WTC11 (cell line): ENCODE measurements at regions not wholly inside any gene's neighbourhood (a gene's known extent, or its start where the extent isn't known, plus 50 kb on each side); places are given as distances from the start of the nearest gene placed in this dataset.

Experiments used
- ATAC-seq: fragments of 200-7000 bp; cut with Tn5 transposase; 2 replicates; pipeline ENCODE4 v1.10.0; 2021; ENCODE audit warnings: mild to moderate bottlenecking, moderate library complexity
- CTCF ChIA-PET: fragments of 300-600 bp; sonication (Branson Sonifier 250); formaldehyde crosslinking; loops from one replicate; lab custom pipeline; 2021; ENCODE audit warnings: antibody characterized with exemption; lab: Charles Lee
- POLR2A ChIA-PET: fragments of 350-600 bp; sonication (Branson Sonifier 250); formaldehyde crosslinking; loops from one replicate; lab custom pipeline; 2021; ENCODE audit warnings: antibody characterized with exemption; lab: Charles Lee
- DNase-seq: peaks from one replicate; pipeline ENCODE4 v3.0.0; 2021; ENCODE audit warnings: low spot score
- H3K27ac Mint-ChIP-seq: 2 replicates; pipeline ENCODE4 v1.8.0; 2021; ENCODE audit warnings: mixed read lengths
- H3K27me3 Mint-ChIP-seq: 2 replicates; pipeline ENCODE4 v1.8.0; 2021; ENCODE audit warnings: low read depth, mild to moderate bottlenecking, moderate library complexity, mixed read lengths
- H3K36me3 Mint-ChIP-seq: 2 replicates; pipeline ENCODE4 v1.8.0; 2021; ENCODE audit warnings: mixed read lengths
- H3K4me1 Mint-ChIP-seq: 2 replicates; pipeline ENCODE4 v1.8.0; 2022; ENCODE audit warnings: mixed read lengths
- H3K4me3 Mint-ChIP-seq: 2 replicates; pipeline ENCODE4 v1.8.0; 2021; ENCODE audit warnings: mild to moderate bottlenecking, moderate library complexity, mixed read lengths
- H3K9me3 Mint-ChIP-seq: 2 replicates; pipeline ENCODE4 v1.8.0; 2021; ENCODE audit warnings: mixed read lengths
- E2F4 ChIP-seq: sonication (generic); formaldehyde crosslinking; IDR thresholded peaks from 2 replicates; pipeline ENCODE4 v1.8.1; 2022; ENCODE audit warnings: low read depth, mild to moderate bottlenecking, moderate library complexity, missing genetic modification reagents, borderline replicate concordance
- E2F5 ChIP-seq: sonication (generic); formaldehyde crosslinking; IDR thresholded peaks from 2 replicates; pipeline ENCODE4 v1.8.1; 2022; ENCODE audit warnings: mild to moderate bottlenecking, moderate library complexity, missing genetic modification reagents
- ELF4 ChIP-seq: sonication (generic); formaldehyde crosslinking; IDR thresholded peaks from 2 replicates; pipeline ENCODE4 v1.8.1; 2022; ENCODE audit warnings: low read depth, mild to moderate bottlenecking, moderate library complexity, missing genetic modification reagents
- ERG ChIP-seq: fragments of 250-450 bp; sonication (Bioruptor Pico); IDR thresholded peaks from 2 replicates; pipeline ENCODE4 v1.8.0; 2021; ENCODE audit warnings: mild to moderate bottlenecking
- ETV6 ChIP-seq: sonication (generic); formaldehyde crosslinking; IDR thresholded peaks from 2 replicates; pipeline ENCODE4 v1.8.1; 2022; ENCODE audit warnings: mild to moderate bottlenecking, missing genetic modification reagents
- FOXK1 ChIP-seq: sonication (generic); formaldehyde crosslinking; IDR thresholded peaks from 2 replicates; pipeline ENCODE4 v1.8.0; 2022; ENCODE audit warnings: mild to moderate bottlenecking, moderate library complexity, missing genetic modification reagents
- HMGXB4 ChIP-seq: sonication (generic); formaldehyde crosslinking; IDR thresholded peaks from 2 replicates; pipeline ENCODE4 v1.8.1; 2023; ENCODE audit warnings: mild to moderate bottlenecking, moderate library complexity, missing genetic modification reagents
- JUN ChIP-seq: sonication (generic); formaldehyde crosslinking; IDR thresholded peaks from 2 replicates; pipeline ENCODE4 v1.8.0; 2023; ENCODE audit warnings: mild to moderate bottlenecking, missing genetic modification reagents
- MAX ChIP-seq: sonication (generic); formaldehyde crosslinking; IDR thresholded peaks from 2 replicates; pipeline ENCODE4 v1.8.0; 2022; ENCODE audit warnings: mild to moderate bottlenecking, missing genetic modification reagents
- MYBL2 ChIP-seq: sonication (generic); formaldehyde crosslinking; IDR thresholded peaks from 2 replicates; pipeline ENCODE4 v1.8.1; 2023; ENCODE audit warnings: mild to moderate bottlenecking, moderate library complexity, missing genetic modification reagents
- NFYB ChIP-seq: sonication (generic); formaldehyde crosslinking; conservative IDR thresholded peaks from 2 replicates; pipeline ENCODE4 v1.8.0; 2022; ENCODE audit warnings: low read depth, missing genetic modification reagents
- NR2C2 ChIP-seq: sonication (generic); formaldehyde crosslinking; IDR thresholded peaks from 2 replicates; pipeline ENCODE4 v1.8.0; 2022; ENCODE audit warnings: mild to moderate bottlenecking, missing genetic modification reagents
- OVOL2 ChIP-seq: fragments of 250-450 bp; sonication (Bioruptor Pico); IDR thresholded peaks from 2 replicates; pipeline ENCODE4 v1.9.0; 2021; ENCODE audit warnings: mild to moderate bottlenecking, borderline replicate concordance
- RELA ChIP-seq: sonication (generic); formaldehyde crosslinking; IDR thresholded peaks from 2 replicates; pipeline ENCODE4 v1.8.1; 2022; ENCODE audit warnings: missing genetic modification reagents, mild to moderate bottlenecking, borderline replicate concordance
- SP1 ChIP-seq: sonication (generic); formaldehyde crosslinking; conservative IDR thresholded peaks from 2 replicates; pipeline ENCODE4 v1.8.1; 2022; ENCODE audit warnings: missing genetic modification reagents
- TEAD4 ChIP-seq: sonication (generic); formaldehyde crosslinking; IDR thresholded peaks from 2 replicates; pipeline ENCODE4 v1.8.0; 2022; ENCODE audit warnings: mild to moderate bottlenecking, missing genetic modification reagents
- USF2 ChIP-seq: sonication (generic); formaldehyde crosslinking; IDR thresholded peaks from 2 replicates; pipeline ENCODE4 v1.8.1; 2023; ENCODE audit warnings: mild to moderate bottlenecking, missing genetic modification reagents, moderate library complexity
- ZBTB21 ChIP-seq: sonication (generic); formaldehyde crosslinking; IDR thresholded peaks from 2 replicates; pipeline ENCODE4 v1.8.1; 2023; ENCODE audit warnings: mild to moderate bottlenecking, missing genetic modification reagents, borderline replicate concordance
- ZNF232 ChIP-seq: sonication (generic); formaldehyde crosslinking; IDR thresholded peaks from 2 replicates; pipeline ENCODE4 v1.8.0; 2022; ENCODE audit warnings: mild to moderate bottlenecking, missing genetic modification reagents
- ZNF263 ChIP-seq: sonication (generic); formaldehyde crosslinking; IDR thresholded peaks from 2 replicates; pipeline ENCODE4 v1.8.1; 2022; ENCODE audit warnings: low read depth, mild to moderate bottlenecking, moderate library complexity, missing genetic modification reagents
- ZNF416 ChIP-seq: fragments of 250-450 bp; sonication (Bioruptor Pico); IDR thresholded peaks from 2 replicates; pipeline ENCODE4 v1.9.0; 2021; ENCODE audit warnings: mild to moderate bottlenecking, inconsistent platforms

GRCh38 chr7:26447116-26447515 lies 155.5 kb downstream of the SNX10 start:
- Mint-ChIP-seq H3K4me1 (peaks cover 37% of the 10 kb centered on the region), H3K9me3 (no peaks in the 10 kb centered on the region), H3K27ac (no peak overlapping the region), H3K4me3 (no peak overlapping the region), H3K27me3 (no peaks in the 10 kb centered on the region), H3K36me3 (no peaks in the 10 kb centered on the region)
- TF ChIP-seq ZNF416 (CRISPR knock-in tag) (no peak), ZNF263 (CRISPR knock-in tag) (no peak), NFYB (CRISPR knock-in tag) (no peak), E2F4 (no peak), ERG (CRISPR knock-in tag) (no peak), ELF4 (CRISPR knock-in tag) (no peak), SP1 (no peak), HMGXB4 (CRISPR knock-in tag) (no peak), E2F5 (no peak), MYBL2 (CRISPR knock-in tag) (no peak)
- ATAC-seq (no peak), DNase-seq (no peak)
- ChIA-PET POLR2A (no interaction called here), CTCF (no interaction called here)

GRCh38 chr7:26449175-26450165 lies 157.8 kb downstream of the SNX10 start:
- no peak for TF ChIP-seq ZNF232 (CRISPR knock-in tag)
- no peak for TF ChIP-seq OVOL2 (CRISPR knock-in tag)
- no peak for TF ChIP-seq HMGXB4 (CRISPR knock-in tag)
- no peak for TF ChIP-seq TEAD4
- TF ChIP-seq ETV6: no peak
- TF ChIP-seq FOXK1 (CRISPR knock-in tag): no peak
- TF ChIP-seq MAX: no peak
- no peak for TF ChIP-seq JUN (CRISPR knock-in tag)
- TF ChIP-seq USF2: no peak
- no peak for TF ChIP-seq RELA (CRISPR knock-in tag)
- no peak for TF ChIP-seq ZBTB21 (CRISPR knock-in tag)
- TF ChIP-seq NR2C2 (CRISPR knock-in tag): no peak
- H3K4me3 Mint-ChIP-seq: no peak overlapping the region
- H3K27ac Mint-ChIP-seq: no peak overlapping the region
- H3K4me1 Mint-ChIP-seq: peaks cover 41% of the 10 kb centered on the region
- H3K36me3 Mint-ChIP-seq: no peaks in the 10 kb centered on the region
- no peak for ATAC-seq
- CTCF ChIA-PET: no interaction called here
- no peaks in the 10 kb centered on the region for H3K9me3 Mint-ChIP-seq
- H3K27me3 Mint-ChIP-seq: no peaks in the 10 kb centered on the region
- DNase-seq: no peak
- POLR2A ChIA-PET: no interaction called here
